GM18858 (cell line): ENCODE measurements at regions not wholly inside any gene's neighbourhood (a gene's known extent, or its start where the extent isn't known, plus 50 kb on each side); places are given as distances from the start of the nearest gene placed in this dataset.

ENCODE experiments used
- ATAC-seq: cut with Tn5 transposase; IDR thresholded peaks from one replicate; pipeline ENCODE4 v1.9.1; 2021; ENCODE audit not compliant: unreplicated experiment

GRCh38 chr10:16352146-16352545, 84.7 kb upstream of the PTER start:
- no peak for ATAC-seq

GRCh38 chr10:16360001-16360400, 76.8 kb upstream of the PTER start:
- ATAC-seq = no peak

DNA sequence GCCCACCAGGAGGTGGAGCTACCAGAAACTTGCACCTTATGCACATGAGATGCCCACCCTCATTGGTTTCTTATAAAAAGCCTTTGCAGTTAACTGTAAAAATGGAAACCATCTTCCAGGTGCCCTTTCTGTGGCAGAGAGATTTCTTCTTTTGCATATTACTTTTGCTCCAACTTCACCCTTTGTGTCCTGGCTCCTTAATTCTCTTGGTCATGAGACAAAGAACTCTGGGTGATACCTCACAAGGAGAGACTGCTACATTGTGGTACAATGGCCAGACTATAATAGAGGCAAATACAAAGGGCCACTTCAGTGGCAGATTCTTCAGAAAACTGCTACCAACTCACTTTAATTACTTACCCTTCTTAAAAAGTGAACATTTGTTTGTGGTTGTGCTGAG, 76.4 kb upstream of the PTER start:
- no peak for ATAC-seq

- no peak for ATAC-seq
Measured at GRCh38 chr10:16361086-16361485, 75.7 kb upstream of the PTER start.

DNA sequence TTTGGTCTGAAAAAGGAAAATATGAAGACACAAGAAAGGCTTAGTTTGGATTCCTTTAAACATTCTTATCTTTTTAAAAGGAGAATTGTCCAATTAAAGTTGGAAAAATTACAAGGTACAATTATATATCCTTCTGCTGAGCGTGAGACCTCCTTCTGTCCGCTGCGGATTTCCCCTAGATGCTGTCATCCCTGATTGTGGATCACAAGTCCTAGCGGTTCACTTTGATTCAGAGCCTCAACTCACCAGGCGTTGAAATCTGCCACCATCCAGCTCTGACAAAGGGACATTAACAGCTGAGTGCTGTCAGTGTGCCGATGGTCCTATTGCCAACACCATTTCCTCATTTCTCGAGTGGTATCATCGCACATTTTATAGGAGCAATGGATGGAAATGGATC, 73.1 kb upstream of the PTER start:
- ATAC-seq = no peak

GRCh38 chr10:16367621-16368292, 69.1 kb upstream of the PTER start:
- ATAC-seq = no peak

DNA sequence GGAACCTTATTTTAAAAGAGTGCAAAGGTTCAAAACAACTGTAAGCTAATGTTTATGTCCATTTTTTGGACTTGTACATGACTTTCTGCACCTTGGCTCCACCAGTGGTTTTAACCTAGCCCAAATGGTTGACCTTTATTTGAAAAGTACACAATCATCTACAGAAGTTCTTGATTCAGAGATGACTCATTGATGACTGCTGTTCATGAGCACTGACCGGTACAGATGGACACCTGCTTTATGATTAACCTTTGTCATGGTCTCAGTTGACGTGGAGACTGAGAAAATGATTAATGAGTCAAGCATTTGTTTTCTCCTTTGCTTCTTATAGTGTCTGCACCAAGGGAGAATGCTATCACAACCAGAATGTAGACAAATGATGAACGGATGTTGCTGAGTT, 55.7 kb upstream of the PTER start:
- peak; percentile 91 for ATAC-seq

- no peak for ATAC-seq
Measured at GRCh38 chr10:16384021-16384420, 52.8 kb upstream of the PTER start.

GRCh38 chr10:16386855-16387254, 50.0 kb upstream of the PTER start:
- no peak for ATAC-seq
